ENCODE measurements at regions not wholly inside any gene's neighbourhood (a gene's known extent, or its start where the extent isn't known, plus 50 kb on each side); places are given as distances from the start of the nearest gene placed in this dataset.
"Not testable (repeated sequence)": the region's sequence is repeated elsewhere in the genome, so short reads cannot be mapped to it uniquely, and the experiment has no call there.

DNA sequence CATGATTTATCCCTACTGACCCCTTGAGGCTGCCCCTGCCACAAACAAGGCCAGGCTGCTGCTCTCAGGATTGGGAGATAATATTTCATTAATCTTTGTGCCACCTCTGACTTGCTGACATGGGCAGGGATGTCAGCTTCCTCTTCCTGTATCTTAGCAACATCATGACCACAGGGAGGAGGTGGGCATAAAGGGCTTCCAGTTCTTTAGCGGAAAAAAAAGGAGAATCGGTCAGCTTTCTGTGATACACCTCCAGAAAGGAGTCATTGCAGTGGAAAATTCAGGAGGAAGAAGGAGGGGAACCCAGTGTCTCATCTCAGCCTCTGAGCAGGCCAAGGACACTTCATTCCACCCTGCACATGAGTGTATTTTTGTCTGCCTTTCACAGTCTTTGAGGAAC lies 206.8 kb upstream of the SDK2 start:
- ATAC-seq (no peak), DNase-seq (no peak)
- 67 to 93% (median 69%) methylated on average over 2 of the region's 2 CpGs for WGBS, 4 donors
- peaks cover 0 to 5% (median 0%) of the 10 kb centered on the region in 9 donors for H3K27me3 ChIP-seq
- no peak overlapping the region for H3K27ac ChIP-seq
- H3K36me3 ChIP-seq: no peaks in the 10 kb centered on the region
- peaks cover 0 to 14% (median 0%) of the 10 kb centered on the region in 12 donors for H3K9me3 ChIP-seq
- peaks cover 0 to under 1% (median 0%) of the 10 kb centered on the region in 12 donors for H3K4me1 ChIP-seq
- H3K4me3 ChIP-seq: no peak overlapping the region
- intact Hi-C loops (cut with DNase I): no loop called here
- TF ChIP-seq, protein P1, sequence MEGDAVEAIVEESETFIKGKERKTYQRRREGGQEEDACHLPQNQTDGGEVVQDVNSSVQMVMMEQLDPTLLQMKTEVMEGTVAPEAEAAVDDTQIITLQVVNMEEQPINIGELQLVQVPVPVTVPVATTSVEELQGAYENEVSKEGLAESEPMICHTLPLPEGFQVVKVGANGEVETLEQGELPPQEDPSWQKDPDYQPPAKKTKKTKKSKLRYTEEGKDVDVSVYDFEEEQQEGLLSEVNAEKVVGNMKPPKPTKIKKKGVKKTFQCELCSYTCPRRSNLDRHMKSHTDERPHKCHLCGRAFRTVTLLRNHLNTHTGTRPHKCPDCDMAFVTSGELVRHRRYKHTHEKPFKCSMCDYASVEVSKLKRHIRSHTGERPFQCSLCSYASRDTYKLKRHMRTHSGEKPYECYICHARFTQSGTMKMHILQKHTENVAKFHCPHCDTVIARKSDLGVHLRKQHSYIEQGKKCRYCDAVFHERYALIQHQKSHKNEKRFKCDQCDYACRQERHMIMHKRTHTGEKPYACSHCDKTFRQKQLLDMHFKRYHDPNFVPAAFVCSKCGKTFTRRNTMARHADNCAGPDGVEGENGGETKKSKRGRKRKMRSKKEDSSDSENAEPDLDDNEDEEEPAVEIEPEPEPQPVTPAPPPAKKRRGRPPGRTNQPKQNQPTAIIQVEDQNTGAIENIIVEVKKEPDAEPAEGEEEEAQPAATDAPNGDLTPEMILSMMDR (IDR thresholded peaks at IDR 0.05): no peak
- no peak for TF ChIP-seq POLR2A (IDR thresholded peaks at IDR 0.05)

DNA sequence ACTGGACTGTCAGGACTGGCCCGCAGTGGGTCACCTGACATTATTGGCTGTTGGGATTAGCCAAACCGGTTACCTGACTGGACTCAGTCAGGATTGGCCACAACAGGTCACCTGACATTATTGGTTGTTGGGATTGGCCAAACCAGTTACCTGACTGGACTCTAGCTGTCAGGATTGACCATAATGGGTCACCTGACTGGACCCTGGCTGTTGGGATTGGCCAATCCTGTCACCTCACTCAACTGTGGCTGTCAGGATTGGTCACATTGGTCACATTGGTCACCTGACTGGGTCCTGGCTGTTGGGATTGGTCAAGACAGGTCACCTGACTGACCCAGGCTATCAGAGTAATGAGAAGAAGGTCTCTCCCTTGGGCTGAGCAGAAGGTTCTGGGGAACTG lies 207.7 kb upstream of the SDK2 start:
- no peaks in the 10 kb centered on the region for H3K36me3 ChIP-seq
- no peak overlapping the region for H3K27ac ChIP-seq
- H3K4me3 ChIP-seq: no peak overlapping the region
- H3K9me3 ChIP-seq: peaks cover 0 to 14% (median 0%) of the 10 kb centered on the region in 12 donors
- 96 to 100% (median 99%) methylated on average over 2 of the region's 2 CpGs for WGBS, 4 donors
- intact Hi-C loops (cut with DNase I): no loop called here
- ATAC-seq (no peak), DNase-seq (no peak)
- H3K4me1 ChIP-seq: peaks cover 0 to 5% (median 0%) of the 10 kb centered on the region in 12 donors
- H3K27me3 ChIP-seq: peaks cover 0 to 8% (median 0%) of the 10 kb centered on the region in 9 donors
- TF ChIP-seq, protein P1 (IDR thresholded peaks at IDR 0.05): no peak
- no peak for TF ChIP-seq POLR2A (IDR thresholded peaks at IDR 0.05)

DNA sequence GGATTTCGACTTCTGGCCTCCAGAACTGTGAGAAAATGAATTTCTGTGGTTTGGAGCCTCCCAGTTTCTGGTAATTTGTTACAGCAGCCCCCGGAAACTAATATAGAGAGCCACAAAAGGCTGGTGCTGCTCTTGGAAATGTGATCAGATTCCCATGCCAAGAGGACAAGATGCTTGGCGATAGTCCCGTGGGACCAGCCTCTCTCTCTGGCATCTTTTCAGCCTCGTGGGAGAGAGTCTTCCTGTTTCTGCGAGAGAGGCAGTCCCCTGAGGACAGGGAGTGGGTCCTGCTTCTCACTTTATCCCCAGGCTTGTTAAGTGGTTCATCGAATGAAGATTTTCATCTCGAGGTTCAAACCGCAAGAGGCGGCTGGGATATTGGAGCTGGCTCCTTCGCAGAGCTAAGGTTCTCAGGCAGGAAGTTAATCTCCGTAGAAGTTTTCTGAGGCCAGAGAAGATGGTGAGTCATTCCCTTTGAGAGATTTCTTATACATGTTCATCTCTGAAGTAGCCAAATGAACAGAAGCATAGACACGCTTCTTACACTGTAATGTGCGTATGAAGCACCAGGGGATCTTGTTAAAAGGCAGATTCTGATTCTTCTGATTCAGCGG lies 211.6 kb upstream of the SDK2 start:
- no peak overlapping the region for H3K27ac ChIP-seq
- H3K4me1 ChIP-seq: peaks cover 0 to 5% (median 0%) of the 10 kb centered on the region in 12 donors
- H3K9me3 ChIP-seq: peaks cover 0 to 14% (median 0%) of the 10 kb centered on the region in 12 donors
- no peaks in the 10 kb centered on the region for H3K36me3 ChIP-seq
- WGBS, 4 donors: 64 to 74% (median 71%) methylated on average over 14 to 15 of the region's 15 CpGs
- no peak overlapping the region for H3K4me3 ChIP-seq
- DNase-seq (no peak), ATAC-seq (peak in 2 of 4 donors; percentile 65 to 80)
- intact Hi-C loops (cut with DNase I): no loop called here
- TF ChIP-seq POLR2A (IDR thresholded peaks at IDR 0.05): no peak
- TF ChIP-seq, protein P1 (IDR thresholded peaks at IDR 0.05): no peak
- peaks cover 0 to 19% (median 0%) of the 10 kb centered on the region in 9 donors for H3K27me3 ChIP-seq

DNA sequence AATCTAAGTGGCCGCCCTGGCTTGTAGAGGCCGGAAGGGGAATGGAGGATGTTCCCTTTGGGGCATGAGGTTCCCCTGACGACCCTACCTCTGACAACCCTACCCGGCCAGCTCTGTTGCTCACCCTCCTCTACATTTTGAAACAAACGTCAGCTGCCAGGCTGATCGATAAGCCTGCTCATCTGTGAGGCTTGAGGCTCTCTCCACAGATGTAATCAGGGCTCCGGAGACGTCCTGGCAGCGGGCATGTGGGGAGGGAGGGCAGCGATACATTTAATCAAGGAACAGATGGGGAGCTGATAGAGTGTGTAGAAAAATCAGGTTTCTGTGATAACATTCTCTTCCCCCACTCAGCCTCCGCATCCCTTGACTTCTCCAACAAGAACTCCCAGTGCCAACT lies 212.3 kb upstream of the SDK2 start:
- Histone ChIP-seq H3K27me3 (peaks cover 0 to 19% (median 0%) of the 10 kb centered on the region in 9 donors), H3K4me3 (no peak overlapping the region), H3K4me1 (peaks cover 0 to 5% (median 0%) of the 10 kb centered on the region in 12 donors), H3K9me3 (peaks cover 0 to 14% (median 0%) of the 10 kb centered on the region in 12 donors), H3K36me3 (no peaks in the 10 kb centered on the region), H3K27ac (no peak overlapping the region)
- intact Hi-C loops (cut with DNase I): no loop called here
- WGBS, 4 donors: 58 to 69% (median 66%) methylated on average over 11 of the region's 11 CpGs
- DNase-seq (no peak), ATAC-seq (no peak)
- TF ChIP-seq, protein P1 (IDR thresholded peaks at IDR 0.05): no peak
- no peak for TF ChIP-seq POLR2A (IDR thresholded peaks at IDR 0.05)

DNA sequence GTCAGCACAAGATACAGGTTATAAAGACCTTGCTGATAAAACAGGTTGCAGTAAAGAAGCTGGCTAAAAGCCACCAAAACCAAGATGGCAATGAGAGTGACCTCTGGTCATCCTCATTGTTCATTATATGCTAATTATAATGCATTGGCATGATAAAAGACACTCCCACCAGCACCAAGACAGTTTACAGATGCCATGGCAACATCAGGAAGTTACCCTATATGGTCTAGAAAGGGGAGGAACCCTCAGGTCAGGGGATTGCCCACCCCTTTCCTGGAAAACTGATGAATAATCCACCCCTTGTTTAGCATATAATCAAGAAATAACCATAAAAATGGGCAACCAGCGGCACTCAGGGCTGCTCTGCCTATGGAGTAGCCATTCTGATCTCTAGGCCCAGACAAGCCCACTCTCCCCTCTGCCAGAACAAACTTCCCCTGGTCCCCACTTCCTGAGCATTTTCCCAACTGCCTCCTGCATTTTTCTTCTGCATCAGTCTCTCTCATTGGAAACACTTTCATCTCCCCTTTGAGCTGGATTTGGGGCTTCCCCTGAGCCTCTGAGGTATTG lies 215.3 kb upstream of the SDK2 start:
- not testable (repeated sequence) for H3K4me1 ChIP-seq, H3K9me3 ChIP-seq, ATAC-seq, DNase-seq, H3K36me3 ChIP-seq, H3K4me3 ChIP-seq, H3K27ac ChIP-seq
- peaks cover 0 to 19% (median 0%) of the 10 kb centered on the region in 9 donors for H3K27me3 ChIP-seq
- intact Hi-C loops (cut with DNase I): loop anchor here in 1 of 10 donors (10.0 kb wide), 1 partner anchor 55 kb away; no protein-coding TSS in a partner anchor
- 81 to 95% (median 92%) methylated on average over 1 of the region's 1 CpG for WGBS, 4 donors
